ENCODE measurements at regions not wholly inside any gene's neighbourhood (a gene's known extent, or its start where the extent isn't known, plus 50 kb on each side); places are given as distances from the start of the nearest gene placed in this dataset.

DNA sequence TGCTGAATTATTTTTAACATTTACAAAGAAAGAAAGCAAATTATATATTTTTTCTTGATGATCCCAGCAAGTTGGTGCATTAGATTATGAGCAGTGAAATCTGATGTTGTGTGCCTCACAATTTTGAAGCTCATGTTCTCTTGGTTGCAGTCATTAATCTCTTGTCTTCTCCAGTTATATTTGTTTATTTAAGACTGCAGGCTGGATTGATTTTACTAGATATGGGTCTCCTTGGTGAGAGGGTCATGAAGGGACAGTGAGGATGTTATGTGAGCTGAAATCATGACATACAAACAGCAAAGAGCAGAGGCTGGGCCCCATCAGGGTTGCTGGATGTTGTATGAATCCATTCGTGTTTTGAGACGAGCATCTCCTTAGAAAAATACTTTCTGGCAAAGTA is 64.2 kb upstream of the AKIRIN2 start:
- ChIA-PET CTCF (interaction anchor here (0.6 kb wide), 1 partner anchor 150 kb away, joined by 3 read pairs; no protein-coding TSS in a partner anchor), POLR2A (interaction anchor here (0.6 kb wide), 1 partner anchor 44 kb away, joined by 3 read pairs; no protein-coding TSS in a partner anchor)
- intact Hi-C loops (cut with micrococcal nuclease): no loop called here
- H3K36me3 Mint-ChIP-seq (ENCODE audit: low read depth): no peaks in the 10 kb centered on the region
- no peak for ATAC-seq
- H3K9me3 Mint-ChIP-seq: no peaks in the 10 kb centered on the region
- H3K4me1 Mint-ChIP-seq (ENCODE audit: low read depth): no peaks in the 10 kb centered on the region
- TF ChIP-seq, protein P1, sequence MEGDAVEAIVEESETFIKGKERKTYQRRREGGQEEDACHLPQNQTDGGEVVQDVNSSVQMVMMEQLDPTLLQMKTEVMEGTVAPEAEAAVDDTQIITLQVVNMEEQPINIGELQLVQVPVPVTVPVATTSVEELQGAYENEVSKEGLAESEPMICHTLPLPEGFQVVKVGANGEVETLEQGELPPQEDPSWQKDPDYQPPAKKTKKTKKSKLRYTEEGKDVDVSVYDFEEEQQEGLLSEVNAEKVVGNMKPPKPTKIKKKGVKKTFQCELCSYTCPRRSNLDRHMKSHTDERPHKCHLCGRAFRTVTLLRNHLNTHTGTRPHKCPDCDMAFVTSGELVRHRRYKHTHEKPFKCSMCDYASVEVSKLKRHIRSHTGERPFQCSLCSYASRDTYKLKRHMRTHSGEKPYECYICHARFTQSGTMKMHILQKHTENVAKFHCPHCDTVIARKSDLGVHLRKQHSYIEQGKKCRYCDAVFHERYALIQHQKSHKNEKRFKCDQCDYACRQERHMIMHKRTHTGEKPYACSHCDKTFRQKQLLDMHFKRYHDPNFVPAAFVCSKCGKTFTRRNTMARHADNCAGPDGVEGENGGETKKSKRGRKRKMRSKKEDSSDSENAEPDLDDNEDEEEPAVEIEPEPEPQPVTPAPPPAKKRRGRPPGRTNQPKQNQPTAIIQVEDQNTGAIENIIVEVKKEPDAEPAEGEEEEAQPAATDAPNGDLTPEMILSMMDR (IDR thresholded peaks at IDR 0.05): no peak
- H3K27ac Mint-ChIP-seq: no peak overlapping the region
- no peak for DNase-seq
- H3K27me3 Mint-ChIP-seq: peaks cover 3% of the 10 kb centered on the region
- no peak overlapping the region for H3K4me3 Mint-ChIP-seq

DNA sequence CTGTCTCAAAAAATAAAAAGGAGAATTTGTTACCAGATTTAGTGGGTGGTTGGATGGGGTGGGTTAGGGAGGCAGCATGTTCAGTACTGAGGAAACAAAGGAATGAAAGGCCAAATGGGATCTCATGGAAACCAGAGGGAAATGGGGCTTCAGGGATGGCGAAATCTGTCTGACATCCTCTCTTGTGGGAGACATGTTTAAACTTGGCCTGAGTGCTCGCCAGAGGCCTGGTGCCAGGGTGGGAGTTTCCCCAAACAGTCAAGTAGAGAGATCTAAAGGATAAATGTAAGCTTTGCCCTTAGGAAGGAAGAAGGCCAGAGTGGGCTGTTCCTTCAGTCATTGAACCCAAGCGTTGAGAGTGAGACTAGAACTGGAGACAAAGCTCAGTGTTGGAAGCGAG is 61.9 kb upstream of the AKIRIN2 start:
- Mint-ChIP-seq H3K9me3 (no peaks in the 10 kb centered on the region), H3K4me3 (no peak overlapping the region), H3K27ac (no peak overlapping the region), H3K27me3 (no peaks in the 10 kb centered on the region), H3K36me3 (ENCODE audit: low read depth) (no peaks in the 10 kb centered on the region), H3K4me1 (ENCODE audit: low read depth) (no peaks in the 10 kb centered on the region)
- intact Hi-C loops (cut with micrococcal nuclease): no loop called here
- TF ChIP-seq, protein P1 (IDR thresholded peaks at IDR 0.05): no peak
- ATAC-seq (no peak), DNase-seq (no peak)
- ChIA-PET CTCF (interaction anchor here (1.4 kb wide), 1 partner anchor 68 kb away, joined by 3 read pairs; no protein-coding TSS in a partner anchor), POLR2A (no interaction called here)

DNA sequence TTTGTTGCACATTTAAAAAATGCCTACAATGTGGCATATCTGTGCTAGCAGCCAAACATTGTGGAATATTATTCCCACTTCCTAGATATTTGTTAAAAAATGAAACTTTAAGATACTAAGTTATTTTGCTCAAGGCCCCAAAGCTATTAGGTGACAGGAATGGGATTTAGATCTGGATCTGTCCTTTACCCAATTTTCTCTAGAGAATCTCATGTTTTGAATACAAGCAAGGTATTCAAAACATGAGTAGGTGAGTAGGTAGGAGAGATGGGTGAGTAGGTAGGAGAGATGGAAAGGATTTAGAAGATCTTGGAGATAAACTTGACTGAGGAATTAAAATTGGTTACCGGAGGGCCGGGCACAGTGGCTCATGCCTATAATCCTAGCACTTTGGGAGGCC is 61.2 kb upstream of the AKIRIN2 start:
- Mint-ChIP-seq H3K9me3 (no peaks in the 10 kb centered on the region), H3K4me1 (ENCODE audit: low read depth) (no peaks in the 10 kb centered on the region), H3K27me3 (no peaks in the 10 kb centered on the region), H3K36me3 (ENCODE audit: low read depth) (no peaks in the 10 kb centered on the region), H3K27ac (no peak overlapping the region), H3K4me3 (no peak overlapping the region)
- no peak for DNase-seq
- no peak for ATAC-seq
- ChIA-PET POLR2A (no interaction called here), CTCF (no interaction called here)
- intact Hi-C loops (cut with micrococcal nuclease): no loop called here
- TF ChIP-seq, protein P1 (IDR thresholded peaks at IDR 0.05): no peak

DNA sequence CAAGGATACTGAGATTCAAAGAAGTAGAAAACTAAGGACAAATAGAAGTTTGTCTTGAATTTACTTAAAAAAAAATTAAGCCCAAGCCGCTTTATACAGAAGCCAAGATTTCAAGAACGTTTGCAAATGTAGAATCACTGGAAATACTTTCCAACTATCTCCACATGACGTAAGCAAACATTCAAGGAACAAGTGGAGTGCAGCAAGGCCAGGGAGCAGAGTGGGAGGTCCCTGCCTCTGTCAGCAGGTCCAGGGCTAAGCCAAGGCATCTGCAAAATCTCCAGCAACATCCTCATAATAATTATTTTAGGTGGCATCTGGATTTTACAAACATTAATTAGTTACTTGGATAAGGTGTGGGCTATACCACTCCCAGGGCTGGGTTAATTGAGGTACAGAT is 60.1 kb upstream of the AKIRIN2 start:
- Mint-ChIP-seq H3K4me3 (no peak overlapping the region), H3K4me1 (ENCODE audit: low read depth) (peaks cover 1% of the 10 kb centered on the region), H3K27me3 (no peaks in the 10 kb centered on the region), H3K9me3 (no peaks in the 10 kb centered on the region), H3K36me3 (ENCODE audit: low read depth) (no peaks in the 10 kb centered on the region), H3K27ac (no peak overlapping the region)
- intact Hi-C loops (cut with micrococcal nuclease): no loop called here
- ATAC-seq: no peak
- DNase-seq: no peak
- TF ChIP-seq, protein P1 (IDR thresholded peaks at IDR 0.05): no peak
- ChIA-PET POLR2A (no interaction called here), CTCF (no interaction called here)

DNA sequence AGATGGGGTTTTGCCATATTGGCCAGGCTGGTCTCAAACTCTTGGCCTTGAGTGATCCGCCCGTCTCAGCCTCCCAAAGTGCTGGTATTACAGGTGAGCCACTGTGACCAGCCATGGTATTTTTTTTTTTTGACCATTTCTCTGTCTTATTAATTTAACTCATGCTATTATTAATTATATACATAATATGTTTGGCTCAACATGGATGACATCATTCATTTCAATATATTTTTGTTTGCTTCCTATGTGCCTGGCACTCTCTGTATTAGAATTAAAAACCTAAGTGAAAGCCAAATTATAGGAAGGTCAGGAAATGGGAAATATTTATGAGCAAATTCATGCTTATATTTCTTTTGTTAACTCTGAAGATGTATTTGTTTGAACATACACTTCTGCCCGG is 55.8 kb upstream of the AKIRIN2 start:
- no peak for ATAC-seq
- peaks cover 11% of the 10 kb centered on the region for H3K4me1 Mint-ChIP-seq (ENCODE audit: low read depth)
- no peaks in the 10 kb centered on the region for H3K9me3 Mint-ChIP-seq
- H3K36me3 Mint-ChIP-seq (ENCODE audit: low read depth): no peaks in the 10 kb centered on the region
- POLR2A ChIA-PET: interaction anchor here (1.3 kb wide), 1 partner anchor 11 kb away, joined by 4 read pairs; no protein-coding TSS in a partner anchor
- no peak overlapping the region for H3K27ac Mint-ChIP-seq
- intact Hi-C loops (cut with micrococcal nuclease): no loop called here
- no peak overlapping the region for H3K4me3 Mint-ChIP-seq
- H3K27me3 Mint-ChIP-seq: no peaks in the 10 kb centered on the region
- TF ChIP-seq, protein P1 (IDR thresholded peaks at IDR 0.05): no peak
- CTCF ChIA-PET: interaction anchor here (1.2 to 1.8 kb wide), 2 partner anchors 19 to 24 kb away, joined by 3 to 4 read pairs; no protein-coding TSS in a partner anchor
- DNase-seq: no peak
